ENCODE measurements at regions not wholly inside any gene's neighbourhood (a gene's known extent, or its start where the extent isn't known, plus 50 kb on each side); places are given as distances from the start of the nearest gene placed in this dataset.

- DNase-seq (ENCODE audit: low read depth) = no peak
Observed at GRCh38 chr2:215685238-215685990, 249.5 kb upstream of the FN1 start.

GRCh38 chr2:215684448-215685237 is 248.8 kb upstream of the FN1 start:
- peak; percentile 87 for DNase-seq (ENCODE audit: low read depth)

GRCh38 chr2:215683295-215683694 is 247.4 kb upstream of the FN1 start:
- no peak for DNase-seq (ENCODE audit: low read depth)

GRCh38 chr2:215681799-215682596 is 246.1 kb upstream of the FN1 start:
- DNase-seq (ENCODE audit: low read depth) = no peak

- DNase-seq (ENCODE audit: low read depth) = no peak
Observed at GRCh38 chr2:215680605-215681598, 245.0 kb upstream of the FN1 start.

GRCh38 chr2:215678094-215678493 is 242.2 kb upstream of the FN1 start:
- DNase-seq (ENCODE audit: low read depth) = no peak

GRCh38 chr2:215677481-215677880 is 241.6 kb upstream of the FN1 start:
- DNase-seq (ENCODE audit: low read depth) = no peak

GRCh38 chr2:215672406-215672805 is 236.5 kb upstream of the FN1 start:
- no peak for DNase-seq (ENCODE audit: low read depth)

- DNase-seq (ENCODE audit: low read depth) = no peak
Observed at GRCh38 chr2:215671691-215672090, 235.8 kb upstream of the FN1 start.

- DNase-seq (ENCODE audit: low read depth) = no peak
Observed at GRCh38 chr2:215671244-215671643, 235.4 kb upstream of the FN1 start.

- no peak for DNase-seq (ENCODE audit: low read depth)
Observed at GRCh38 chr2:215670396-215670795, 234.5 kb upstream of the FN1 start.

- no peak for DNase-seq (ENCODE audit: low read depth)
Observed at GRCh38 chr2:215668378-215668775, 232.5 kb upstream of the FN1 start.

GRCh38 chr2:215667585-215668377 is 231.9 kb upstream of the FN1 start:
- no peak for DNase-seq (ENCODE audit: low read depth)

- DNase-seq (ENCODE audit: low read depth) = peak; percentile 89
Observed at GRCh38 chr2:215664847-215665525, 229.1 kb upstream of the FN1 start.

- DNase-seq (ENCODE audit: low read depth) = no peak
Observed at GRCh38 chr2:215662715-215663114, 226.8 kb upstream of the FN1 start.

- DNase-seq (ENCODE audit: low read depth) = no peak
Observed at GRCh38 chr2:215660687-215661086, 224.8 kb upstream of the FN1 start.

- no peak for DNase-seq (ENCODE audit: low read depth)
Observed at GRCh38 chr2:215659650-215660049, 223.8 kb upstream of the FN1 start.

- no peak for DNase-seq (ENCODE audit: low read depth)
Observed at GRCh38 chr2:215658635-215659305, 222.9 kb upstream of the FN1 start.

GRCh38 chr2:215657844-215658243 is 222.0 kb upstream of the FN1 start:
- DNase-seq (ENCODE audit: low read depth) = peak; percentile 74

Measured in HS-5 (cell line).